K562 (cell line): ENCODE measurements at regions not wholly inside any gene's neighbourhood (a gene's known extent, or its start where the extent isn't known, plus 50 kb on each side); places are given as distances from the start of the nearest gene placed in this dataset.

Source experiments
- ATAC-seq: fragments of 200-7000 bp; cut with Tn5 transposase; 3 replicates; pipeline ENCODE4 v1.9.1; 2020; ENCODE audit warnings: moderate library complexity
- BruUV-seq: library from RNA; stranded (reverse); fragments of 400-500 nt; replicated peaks from 2 replicates; lab custom pipeline; 2021; lab: Mats Ljungman, UMichigan
- CTCF ChIA-PET: fragments of 300-600 bp; formaldehyde crosslinking; extraction: SDS; loops from one replicate; lab custom pipeline; 2021; ENCODE audit warnings: low intra/inter-chr PET ratio; lab: Yijun Ruan, JAX
- POLR2A ChIA-PET: fragments of 300-600, 350-650 bp; sonication (Branson Sonifier 250); formaldehyde crosslinking; extraction: SDS; loops from one replicate; lab custom pipeline; 2021; ENCODE audit warnings: antibody characterized with exemption, inconsistent platforms; lab: Yijun Ruan, JAX
- DNase-seq, 4 experiments: peaks; one replicate each; pipeline versions ENCODE4 v3.0.0 to v3.0.0-alpha.2; 2011 to 2018; ENCODE audit warnings: low spot score in 3 of 4, mixed read lengths in 3 of 4; ENCODE audit errors: extremely low read depth in 1 of 4
- FAIRE-seq: peaks from 2 replicates; lab custom pipeline; 2011; peaks lifted over from hg19 to GRCh38; lab: Jason Lieb, UNC
- H2AFZ ChIP-seq: 2 replicates; pipeline ENCODE4 v1.6.0; 2011; ENCODE audit warnings: low read depth, low read length, control low read depth, inconsistent platforms
- H3K27ac ChIP-seq: fragments of 200-600 bp; 3 replicates; pipeline ENCODE4 v1.8.0; 2011; ENCODE audit warnings: low read depth, mild to moderate bottlenecking, control low read depth, inconsistent platforms, low read length, moderate library complexity, mixed read lengths; ENCODE audit errors: extremely low read depth
- H3K27me3 ChIP-seq, 2 experiments: fragments of 300-600 bp in 1 of 2; 2 replicates in 1 of 2; 3 replicates in 1 of 2; pipeline versions ENCODE4 v1.6.0 to v1.8.0; 2011; ENCODE audit warnings: inconsistent platforms in 2 of 2, low read length in 2 of 2, mild to moderate bottlenecking in 1 of 2, mixed read lengths in 1 of 2, moderate library complexity in 1 of 2; ENCODE audit not compliant: control insufficient read depth in 2 of 2, insufficient read depth in 2 of 2
- H3K36me3 ChIP-seq: fragments of 300-600 bp; 3 replicates; pipeline ENCODE4 v1.8.0; 2011; ENCODE audit warnings: mild to moderate bottlenecking, low read length, inconsistent platforms; ENCODE audit not compliant: control insufficient read depth, insufficient read depth
- H3K4me1 ChIP-seq, 2 experiments: fragments of 200-600 bp in 1 of 2; replicated peaks in 1 of 2; 2 replicates in 1 of 2; 3 replicates in 1 of 2; pipeline versions ENCODE4 v1.5.1 to v1.8.0; 2011; ENCODE audit warnings: inconsistent platforms in 2 of 2, low read length in 2 of 2, mild to moderate bottlenecking in 1 of 2, mixed read lengths in 1 of 2, moderate library complexity in 1 of 2; ENCODE audit not compliant: control insufficient read depth in 2 of 2, insufficient read depth in 2 of 2
- H3K4me2 ChIP-seq: 2 replicates; pipeline ENCODE4 v1.6.1; 2011; ENCODE audit warnings: low read length, control low read depth, inconsistent platforms, mixed read lengths; ENCODE audit not compliant: insufficient read depth
- H3K4me3 ChIP-seq: fragments of 200-600 bp; sonication (generic), shearing (Covaris generic); 2 replicates; pipeline ENCODE4 v1.5.1; 2016; ENCODE audit warnings: control low read depth, inconsistent platforms
- H3K79me2 ChIP-seq: fragments of 200-600 bp; 3 replicates; pipeline ENCODE4 v1.8.0; 2011; ENCODE audit warnings: low read length, inconsistent platforms; ENCODE audit not compliant: control insufficient read depth, insufficient read depth
- H3K9ac ChIP-seq, 2 experiments: 2 replicates each; pipeline versions ENCODE4 v1.6.0 to v1.6.1; 2011; ENCODE audit warnings: low read depth in 2 of 2, low read length in 2 of 2, control low read depth in 1 of 2, inconsistent platforms in 1 of 2, mild to moderate bottlenecking in 1 of 2, mixed read lengths in 1 of 2; ENCODE audit not compliant: insufficient read depth in 1 of 2
- H3K9me1 ChIP-seq: one replicate; pipeline ENCODE4 v1.6.0; 2011; ENCODE audit warnings: inconsistent platforms, mild to moderate bottlenecking, low read length, moderate library complexity; ENCODE audit not compliant: control insufficient read depth, insufficient read depth
- H3K9me3 ChIP-seq: replicated peaks from 2 replicates; pipeline ENCODE4 v1.5.1; 2011; ENCODE audit warnings: low read depth, low read length, inconsistent platforms; ENCODE audit not compliant: control insufficient read depth, insufficient read depth
- H4K20me1 ChIP-seq: replicated peaks from 2 replicates; pipeline ENCODE4 v1.6.1; 2011; ENCODE audit warnings: low read length, inconsistent platforms, mixed read lengths; ENCODE audit not compliant: control insufficient read depth, insufficient read depth
- ATF3 ChIP-seq, 2 experiments: fragments of 450-650 bp in 1 of 2; sonication (generic) in 1 of 2; formaldehyde crosslinking in 1 of 2; IDR thresholded peaks in 1 of 2; conservative IDR thresholded peaks in 1 of 2; 2 replicates each; pipeline versions ENCODE4 v1.6.1 to v1.8.1; 2016 to 2023; ENCODE audit warnings: mild to moderate bottlenecking in 2 of 2, moderate library complexity in 2 of 2, inconsistent platforms in 1 of 2, missing genetic modification reagents in 1 of 2
- CREB1 ChIP-seq, 2 experiments: sonication (generic) in 1 of 2; formaldehyde crosslinking in 1 of 2; IDR thresholded peaks; 2 replicates each; pipeline versions ENCODE4 v1.6.1 to v1.8.0; 2012 to 2022; ENCODE audit warnings: inconsistent platforms in 1 of 2, mild to moderate bottlenecking in 1 of 2, missing genetic modification reagents in 1 of 2, moderate library complexity in 1 of 2
- CTCF ChIP-seq, 3 experiments: IDR thresholded peaks in 2 of 3; conservative IDR thresholded peaks in 1 of 3; 2 replicates each; pipeline ENCODE4 v1.5.1; 2011 to 2012; ENCODE audit warnings: low read length in 3 of 3, mild to moderate bottlenecking in 3 of 3, control low read depth in 2 of 3, improper control_type of control experiment in 1 of 3, inconsistent platforms in 1 of 3, low read depth in 1 of 3, mixed read lengths in 1 of 3, moderate library complexity in 1 of 3; ENCODE audit not compliant: insufficient read depth in 2 of 3
- DEAF1 ChIP-seq: fragments of 450-650 bp; formaldehyde crosslinking; IDR thresholded peaks from 2 replicates; pipeline ENCODE4 v1.4.0; 2020; ENCODE audit warnings: mild to moderate bottlenecking, moderate library complexity
- HNRNPUL1 ChIP-seq: fragments of 200-400 bp; formaldehyde crosslinking; IDR thresholded peaks from 2 replicates; pipeline ENCODE4 v1.6.1; 2017; ENCODE audit warnings: low read length
- IRF9 ChIP-seq: fragments of 450-650 bp; IDR thresholded peaks from 2 replicates; pipeline ENCODE4 v1.6.1; 2016; ENCODE audit warnings: missing biosample characterization, missing genetic modification characterization
- RAD21 ChIP-seq, 2 experiments: fragments of 250-450 bp in 1 of 2; fragments of 450-650 bp in 1 of 2; sonication (Bioruptor Pico) in 1 of 2; formaldehyde crosslinking in 1 of 2; IDR thresholded peaks in 1 of 2; conservative IDR thresholded peaks in 1 of 2; 2 replicates each; pipeline versions ENCODE4 v1.4.0 to v1.8.0; 2020 to 2022; ENCODE audit warnings: mild to moderate bottlenecking in 2 of 2, moderate library complexity in 1 of 2
- SMARCC2 ChIP-seq: fragments of 450-650 bp; IDR thresholded peaks from 2 replicates; pipeline ENCODE4 v1.6.1; 2017; ENCODE audit warnings: antibody characterized with exemption, moderate library complexity, mild to moderate bottlenecking, low read depth
- ZFP30 ChIP-seq: fragments of 250-450 bp; sonication (Bioruptor Pico); IDR thresholded peaks from 2 replicates; pipeline ENCODE4 v1.8.0; 2022; ENCODE audit warnings: moderate library complexity, mild to moderate bottlenecking, inconsistent platforms, borderline replicate concordance
- ZNF143 ChIP-seq: sonication (generic); formaldehyde crosslinking; IDR thresholded peaks from 2 replicates; pipeline ENCODE4 v1.9.0; 2022; ENCODE audit warnings: mild to moderate bottlenecking, missing genetic modification reagents
- ZNF165 ChIP-seq: fragments of 250-450 bp; sonication (Bioruptor Pico); IDR thresholded peaks from 2 replicates; pipeline ENCODE4 v1.4.0; 2020; ENCODE audit warnings: borderline replicate concordance
- ZNF282 ChIP-seq: sonication (generic); formaldehyde crosslinking; IDR thresholded peaks from 2 replicates; pipeline ENCODE4 v1.8.1; 2023; ENCODE audit warnings: missing genetic modification reagents
- ZNF398 ChIP-seq: fragments of 250-450 bp; sonication (Bioruptor Pico); IDR thresholded peaks from 2 replicates; pipeline ENCODE4 v1.8.0; 2021; ENCODE audit warnings: moderate library complexity, mild to moderate bottlenecking, inconsistent platforms
- WGBS: fragments of 100-300 bp; shearing (Covaris generic); methylation state at CpG from one replicate; pipeline ENCODE4 v1.1.6; 2016; ENCODE audit warnings: low coverage, mixed read lengths; ENCODE audit not compliant: insufficient coverage; ENCODE audit errors: missing lambda C conversion rate; 5-methylcytosine and 5-hydroxymethylcytosine counted together
- in situ Hi-C: fragments of 300-500 bp; cut with MboI; formaldehyde crosslinking; loops from 4 replicates; pipeline ENCODE4 v1.15.0; 2018; ENCODE audit warnings: inconsistent platforms, mixed read lengths
- intact Hi-C: fragments of 100-400 bp; cut with micrococcal nuclease; formaldehyde crosslinking; loops from 2 replicates; pipeline ENCODE4 v1.14.2; 2022

GRCh38 chr4:162497564-162498167 lies 333.9 kb upstream of the FSTL5 start:
- H3K36me3 ChIP-seq, result no peaks in the 10 kb centered on the region
- H3K27me3 ChIP-seq, result no peaks in the 10 kb centered on the region
- intact Hi-C loops, result loop anchor here (1.0 to 5.0 kb wide), 4 partner anchors 540 to 1047 kb away; partner anchors contain the start of gene NPY1R
- H3K9me1 ChIP-seq, result no peaks in the 10 kb centered on the region
- DNase-seq (peak; percentile 1 to 5 (median 4)), FAIRE-seq (no peak), ATAC-seq (no peak)
- no TSS peak for BruUV-seq
- H2AFZ ChIP-seq, result no peak overlapping the region
- no peaks in the 10 kb centered on the region for H4K20me1 ChIP-seq
- no peaks in the 10 kb centered on the region for H3K79me2 ChIP-seq
- H3K4me1 ChIP-seq, result no peaks in the 10 kb centered on the region
- no peak overlapping the region for H3K4me3 ChIP-seq
- no peak overlapping the region for H3K4me2 ChIP-seq
- in situ Hi-C loops, result no loop called here
- ChIA-PET CTCF (interaction anchor here (1.1 kb wide), 1 partner anchor 1047 kb away, joined by 3 read pairs; no protein-coding TSS in a partner anchor), POLR2A (no interaction called here)
- H3K9me3 ChIP-seq, result no peaks in the 10 kb centered on the region
- no peak overlapping the region for H3K9ac ChIP-seq
- no peak overlapping the region for H3K27ac ChIP-seq
- 6% methylated on average over 4 of the region's 5 CpGs for WGBS
- TF ChIP-seq CREB1 (IDR thresholded peaks at IDR 0.05) (no peak), CREB1 (CRISPR knock-in tag; IDR thresholded peaks at IDR 0.05) (no peak), ZNF398 (CRISPR knock-in tag) (no peak), HNRNPUL1 (no peak), ZNF143 (CRISPR knock-in tag) (no peak), ATF3 (IDR thresholded peaks at IDR 0.05) (peak; percentile 32; the same call in 1 of the 2 replicates), ATF3 (CRISPR knock-in tag; conservative IDR thresholded peaks at IDR 0.05) (no peak), ZFP30 (CRISPR knock-in tag) (no peak), ZNF282 (no peak), ZNF165 (CRISPR knock-in tag) (no peak), SMARCC2 (no peak), RAD21 (CRISPR knock-in tag; conservative IDR thresholded peaks at IDR 0.05 in 1 of 2, IDR thresholded peaks at IDR 0.05 in 1 of 2) (peak; percentile 42 to 56; a peak in 3 of 4 replicates), DEAF1 (peak; percentile 30; the same call in 1 of the 2 replicates), IRF9 (peak; percentile 78), CTCF (IDR thresholded peaks at IDR 0.05 in 2 of 3, conservative IDR thresholded peaks at IDR 0.05 in 1 of 3; ENCODE audit: insufficient read depth in 2 of 3, low read depth in 1 of 3, low read length in 3 of 3) (peak; percentile 25 to 47 (median 38); a peak in 3 of 6 replicates)
